ENCODE measurements at regions not wholly inside any gene's neighbourhood (a gene's known extent, or its start where the extent isn't known, plus 50 kb on each side); places are given as distances from the start of the nearest gene placed in this dataset.
"Not testable (repeated sequence)": the region's sequence is repeated elsewhere in the genome, so short reads cannot be mapped to it uniquely, and the experiment has no call there.

GRCh38 chr14:62432955-62433354, 612.3 kb downstream of the KCNH5 start:
- no peak for DNase-seq

- no peak for DNase-seq
These were observed 609.0 kb downstream of the KCNH5 start for GRCh38 chr14:62436261-62436660.

- DNase-seq, result no peak
These were observed 606.0 kb downstream of the KCNH5 start for GRCh38 chr14:62439210-62439609.

GRCh38 chr14:62443796-62444195, 601.5 kb downstream of the KCNH5 start:
- DNase-seq, result no peak

GRCh38 chr14:62445570-62445969, 599.7 kb downstream of the KCNH5 start:
- no peak for DNase-seq

- DNase-seq, result no peak
These were observed 594.0 kb downstream of the KCNH5 start for GRCh38 chr14:62451221-62451620.

- DNase-seq, result no peak
These were observed 592.0 kb downstream of the KCNH5 start for GRCh38 chr14:62453226-62453625.

GRCh38 chr14:62455446-62455845, 589.8 kb downstream of the KCNH5 start:
- no peak for DNase-seq

- no peak for DNase-seq
These were observed 582.3 kb downstream of the KCNH5 start for GRCh38 chr14:62462988-62463387.

GRCh38 chr14:62468946-62469345, 576.3 kb downstream of the KCNH5 start:
- DNase-seq, result no peak

- no peak for DNase-seq
These were observed 574.3 kb downstream of the KCNH5 start for GRCh38 chr14:62470935-62471334.

- no peak for DNase-seq
These were observed 554.1 kb downstream of the KCNH5 start for GRCh38 chr14:62491146-62491545.

- no peak for DNase-seq
These were observed 547.5 kb downstream of the KCNH5 start for GRCh38 chr14:62497708-62498107.

GRCh38 chr14:62501021-62501750, 544.1 kb downstream of the KCNH5 start:
- no peak for DNase-seq

GRCh38 chr14:62505045-62505444, 540.2 kb downstream of the KCNH5 start:
- DNase-seq, result no peak

- DNase-seq, result not testable (repeated sequence)
These were observed 523.9 kb downstream of the KCNH5 start for GRCh38 chr14:62521309-62521708.

GRCh38 chr14:62528296-62528695, 517.0 kb downstream of the KCNH5 start:
- no peak for DNase-seq

GRCh38 chr14:62532181-62532580, 513.1 kb downstream of the KCNH5 start:
- no peak for DNase-seq

- DNase-seq, result no peak
These were observed 498.3 kb downstream of the KCNH5 start for GRCh38 chr14:62546862-62547474.

GRCh38 chr14:62557416-62557815, 487.8 kb downstream of the KCNH5 start:
- no peak for DNase-seq

- no peak for DNase-seq
These were observed 486.8 kb downstream of the KCNH5 start for GRCh38 chr14:62558451-62558850.

GRCh38 chr14:62585247-62585646, 460.0 kb downstream of the KCNH5 start:
- no peak for DNase-seq

- no peak for DNase-seq
These were observed 452.4 kb downstream of the KCNH5 start for GRCh38 chr14:62592877-62593276.

- no peak for DNase-seq
These were observed 448.1 kb downstream of the KCNH5 start for GRCh38 chr14:62597143-62597542.

All from SIG-M5 (cell line).